Stimulated activated CD4-positive, alpha-beta T cell treated with anti-CD3 and anti-CD28 coated beads, Interleukin-1b, Interleukin-23, amount 100 ng/mL, for 48 hours (primary cell): ENCODE measurements at regions not wholly inside any gene's neighbourhood (a gene's known extent, or its start where the extent isn't known, plus 50 kb on each side); places are given as distances from the start of the nearest gene placed in this dataset.

Experiments used
- DNase-seq: peaks from one replicate; pipeline ENCODE4 v3.0.0-alpha.2; 2020

- no peak for DNase-seq
These were observed 77.8 kb downstream of the PDGFA start for GRCh38 chr7:441684-442421.

GRCh38 chr7:442457-442856, 77.2 kb downstream of the PDGFA start:
- no peak for DNase-seq

- no peak for DNase-seq
These were observed 76.3 kb downstream of the PDGFA start for GRCh38 chr7:443279-443833.

GRCh38 chr7:444606-445005, 75.0 kb downstream of the PDGFA start:
- DNase-seq = no peak

GRCh38 chr7:445020-445419, 74.6 kb downstream of the PDGFA start:
- DNase-seq = no peak

GRCh38 chr7:445563-446288, 73.9 kb downstream of the PDGFA start:
- DNase-seq = no peak

GRCh38 chr7:446289-446935, 73.2 kb downstream of the PDGFA start:
- DNase-seq = no peak
